Heart left ventricle (tissue), 16 donors: ENCODE measurements at regions not wholly inside any gene's neighbourhood (a gene's known extent, or its start where the extent isn't known, plus 50 kb on each side); places are given as distances from the start of the nearest gene placed in this dataset.

Source experiments
- ATAC-seq, 4 donors: fragments of 200-7000 bp; cut with Tn5 transposase; one replicate each; pipeline ENCODE4 v1.9.1; 2020 to 2022; ENCODE audit warnings: moderate library complexity in 4 of 4, mild to moderate bottlenecking in 3 of 4, moderate number of reproducible peaks in 1 of 4
- DNase-seq, 5 donors: peaks; one replicate each; pipeline ENCODE4 v3.0.0-alpha.2; 2020
- H3K27ac ChIP-seq, 12 donors: fragments of 200-600 bp; sonication (generic) in 4 of 12; one replicate each; pipeline versions ENCODE4 v1.5.0 to v1.8.0; 2016 to 2022; ENCODE audit warnings: mild to moderate bottlenecking in 2 of 12
- H3K27me3 ChIP-seq, 9 donors: fragments of 200-600 bp; sonication (generic) in 2 of 9; one replicate each; pipeline versions ENCODE4 v1.5.1 to v1.8.0; 2016 to 2022; ENCODE audit warnings: mild to moderate bottlenecking in 3 of 9
- H3K36me3 ChIP-seq, 9 donors: fragments of 200-600 bp; sonication (generic) in 2 of 9; one replicate each; pipeline versions ENCODE4 v1.5.0 to v1.8.0; 2018 to 2022; ENCODE audit warnings: mild to moderate bottlenecking in 2 of 9
- H3K4me1 ChIP-seq, 12 donors: fragments of 200-600 bp; sonication (generic) in 4 of 12; one replicate each; pipeline versions ENCODE4 v1.5.0 to v1.8.0; 2016 to 2022; ENCODE audit warnings: mild to moderate bottlenecking in 3 of 12
- H3K4me3 ChIP-seq, 12 donors: fragments of 200-600 bp; sonication (generic) in 4 of 12; one replicate each; pipeline versions ENCODE4 v1.5.0 to v1.8.0; 2017 to 2022; ENCODE audit warnings: mild to moderate bottlenecking in 9 of 12, moderate library complexity in 4 of 12
- H3K9me3 ChIP-seq, 12 donors: fragments of 200-600 bp; sonication (generic) in 4 of 12; one replicate each; pipeline versions ENCODE4 v1.5.0 to v1.8.0; 2016 to 2022; ENCODE audit warnings: mild to moderate bottlenecking in 1 of 12
- CTCF ChIP-seq, 12 donors: fragments of 200-600 bp; sonication (generic) in 4 of 12; IDR thresholded peaks; one replicate each; pipeline versions ENCODE4 v1.5.0 to v1.8.0; 2018 to 2022; ENCODE audit warnings: antibody characterized with exemption in 12 of 12, mild to moderate bottlenecking in 5 of 12
- POLR2A ChIP-seq, 2 donors: fragments of 450-650 bp; IDR thresholded peaks; one replicate each; pipeline ENCODE4 v1.6.1; 2017; ENCODE audit warnings: antibody characterized with exemption in 2 of 2, mild to moderate bottlenecking in 2 of 2, moderate library complexity in 2 of 2
- WGBS, 4 donors: extraction: QIAGEN DNeasy Blood & Tissue Kit in 2 of 4; methylation state at CpG; one replicate each; pipeline versions ENCODE4 v1.1.5 to v1.1.7; 2013 to 2018; 5-methylcytosine and 5-hydroxymethylcytosine counted together
- intact Hi-C, 10 donors: fragments of 100-400 bp; cut with DNase I; formaldehyde crosslinking; loops; one replicate each; pipeline versions ENCODE4 v1.11.1 to v1.14.2; 2022
- donor health status: ischemic (EF 13 %, LVEDD 7.1; RV severe dilation, severe dysfunction).
- donor health status: healthy with polysubstance abuse.
- donor health status: DM: no; HTN: yes; CAD: no.
- donor health status: DM: no; HTN: no; CAD: no.
- donor health status: ischemic (EF 25% LVEDD 6.9; RV normal size, moderate dysfunction).
- donor health status: ischemic (EF 25% LVEDD 5.7; RV mildly dilated, moderate dysfunction).
- donor health status: healthy.
- donor health status: DM: yes; HTN: yes; CAD: no.
- donor health status: ischemic (EF 35%, LVEDD 5.7; RV mildly dilated, moderate dysfunction).
- donor health status: nonischemic (EF 11% LVEDD 7.7; RV severe dilation, severe dysfunction).
- donor health status: DM: yes; HTN: yes; CAD: no.
- donor health status: PGD.
- donor health status: ischemic (EF 29% LVEDD 5.4; RV normal size, mild dysfunction).
- donor health status: nonischemic (EF 23%, LVEDD 6.1; RV moderate dilation, normal function).

GRCh38 chr9:90508940-90509339 is 133.7 kb downstream of the DIRAS2 start:
- 61 to 79% (median 74%) methylated on average over 2 of the region's 2 CpGs for WGBS, 4 donors
- intact Hi-C loops, result no loop called here
- DNase-seq, result no peak
- Histone ChIP-seq H3K9me3 (no peaks in the 10 kb centered on the region), H3K4me3 (no peak overlapping the region), H3K4me1 (no peaks in the 10 kb centered on the region), H3K27ac (no peak overlapping the region), H3K27me3 (no peaks in the 10 kb centered on the region), H3K36me3 (no peaks in the 10 kb centered on the region)
- TF ChIP-seq POLR2A (IDR thresholded peaks at IDR 0.05), result no peak
- no peak for TF ChIP-seq CTCF (IDR thresholded peaks at IDR 0.05)
- ATAC-seq, result no peak

- ATAC-seq, result no peak
- Histone ChIP-seq H3K27ac (no peak overlapping the region), H3K27me3 (no peaks in the 10 kb centered on the region), H3K9me3 (no peaks in the 10 kb centered on the region), H3K4me1 (no peaks in the 10 kb centered on the region), H3K36me3 (no peaks in the 10 kb centered on the region), H3K4me3 (no peak overlapping the region)
- intact Hi-C loops, result no loop called here
- DNase-seq, result no peak
- TF ChIP-seq CTCF (IDR thresholded peaks at IDR 0.05), result no peak
- no peak for TF ChIP-seq POLR2A (IDR thresholded peaks at IDR 0.05)
- 80 to 87% (median 84%) methylated on average over 6 of the region's 6 CpGs for WGBS, 4 donors
Observed at GRCh38 chr9:90511711-90512110, 130.9 kb downstream of the DIRAS2 start.

GRCh38 chr9:90514877-90515276 is 127.7 kb downstream of the DIRAS2 start:
- Histone ChIP-seq H3K9me3 (no peaks in the 10 kb centered on the region), H3K4me3 (no peak overlapping the region), H3K27me3 (no peaks in the 10 kb centered on the region), H3K36me3 (no peaks in the 10 kb centered on the region), H3K27ac (no peak overlapping the region), H3K4me1 (no peaks in the 10 kb centered on the region)
- WGBS, 4 donors, result 79 to 91% (median 85%) methylated on average over 3 of the region's 3 CpGs
- TF ChIP-seq POLR2A (IDR thresholded peaks at IDR 0.05) (no peak), CTCF (IDR thresholded peaks at IDR 0.05) (no peak)
- intact Hi-C loops, result no loop called here
- DNase-seq (no peak), ATAC-seq (no peak)

GRCh38 chr9:90515510-90515909 is 127.1 kb downstream of the DIRAS2 start:
- H3K27ac ChIP-seq, result no peak overlapping the region
- no peak for TF ChIP-seq CTCF (IDR thresholded peaks at IDR 0.05)
- no peak for TF ChIP-seq POLR2A (IDR thresholded peaks at IDR 0.05)
- no peaks in the 10 kb centered on the region for H3K4me1 ChIP-seq
- no peaks in the 10 kb centered on the region for H3K9me3 ChIP-seq
- DNase-seq (no peak), ATAC-seq (no peak)
- no peak overlapping the region for H3K4me3 ChIP-seq
- no peaks in the 10 kb centered on the region for H3K36me3 ChIP-seq
- WGBS, 4 donors, result 59 to 69% (median 61%) methylated on average over 5 of the region's 5 CpGs
- intact Hi-C loops, result no loop called here
- peaks cover 0 to under 1% (median 0%) of the 10 kb centered on the region in 9 donors for H3K27me3 ChIP-seq
